ENCODE measurements at regions not wholly inside any gene's neighbourhood (a gene's known extent, or its start where the extent isn't known, plus 50 kb on each side); places are given as distances from the start of the nearest gene placed in this dataset.

DNA sequence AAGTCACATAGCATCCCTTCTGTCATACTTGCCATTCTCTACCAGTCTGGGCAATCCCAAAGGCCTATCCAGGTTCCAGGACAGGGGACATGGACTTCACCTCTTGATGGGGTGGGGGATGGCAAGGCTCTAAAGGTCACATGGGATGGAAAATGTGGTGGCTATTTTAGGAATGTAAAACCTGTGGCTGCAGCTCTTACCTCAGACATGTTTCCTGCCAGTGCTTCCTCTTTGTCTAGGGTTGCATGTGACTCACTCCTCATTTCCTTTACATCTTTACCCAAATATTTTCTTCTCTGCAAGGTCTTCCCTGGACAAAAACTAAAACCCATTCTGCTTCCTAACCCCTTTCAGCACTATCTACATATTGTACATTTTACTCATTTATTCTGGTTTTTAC lies 135.7 kb downstream of the BTBD3 start:
- intact Hi-C loops (cut with micrococcal nuclease) (loop anchor here (1.0 to 10.0 kb wide), 7 partner anchors 38 to 1976 kb away; partner anchors contain the start of gene JAG1), dilution Hi-C loops (cut with MboI; ENCODE audit: extremely low pct_ligation_motif_present, low sequenced_read_pairs) (no loop called here)
- no peaks in the 10 kb centered on the region for H3K36me3 ChIP-seq (ENCODE audit: control insufficient read depth in 2 of 2, extremely low read depth in 1 of 2, insufficient read depth in 2 of 2, low read length in 2 of 2)
- H2AFZ ChIP-seq (ENCODE audit: low read depth, low read length), result no peak overlapping the region
- peaks cover 34% of the 10 kb centered on the region for H3K4me1 ChIP-seq (ENCODE audit: control insufficient read depth, extremely low read depth, insufficient read depth, low read length)
- no peaks in the 10 kb centered on the region for H3K9me3 ChIP-seq (replicated peaks; ENCODE audit: control insufficient read depth, insufficient read depth, low read length)
- peak overlapping the region; percentile 30 for H3K9ac ChIP-seq (replicated peaks; ENCODE audit: extremely low read depth, insufficient read depth, low read length)
- no peaks in the 10 kb centered on the region for H3K9me1 ChIP-seq (replicated peaks; ENCODE audit: control insufficient read depth, extremely low read depth, insufficient read depth, low read length)
- TF ChIP-seq GATA2 (IDR thresholded peaks at IDR 0.05; ENCODE audit: insufficient read depth, insufficient read length, low read depth, low read length) (no peak), FOS (IDR thresholded peaks at IDR 0.05; ENCODE audit: borderline replicate concordance, insufficient read depth, low read length) (peak; percentile 81), JUN (IDR thresholded peaks at IDR 0.05; ENCODE audit: borderline replicate concordance, insufficient read depth, insufficient read length, low read depth) (peak; percentile 99), POLR2AphosphoS5 (IDR thresholded peaks at IDR 0.05; ENCODE audit: insufficient read depth, low read depth, low read length) (peak; percentile 80)
- TF ChIP-seq, protein P1, sequence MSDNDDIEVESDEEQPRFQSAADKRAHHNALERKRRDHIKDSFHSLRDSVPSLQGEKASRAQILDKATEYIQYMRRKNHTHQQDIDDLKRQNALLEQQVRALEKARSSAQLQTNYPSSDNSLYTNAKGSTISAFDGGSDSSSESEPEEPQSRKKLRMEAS (IDR thresholded peaks at IDR 0.05; ENCODE audit: insufficient read depth, insufficient read length), result peak; percentile 53
- no peaks in the 10 kb centered on the region for H3K79me2 ChIP-seq (ENCODE audit: control insufficient read depth, insufficient read depth, low read length)
- peak; percentile 90 for DNase-seq (ENCODE audit: low read depth, low spot score)
- no peaks in the 10 kb centered on the region for H3K27me3 ChIP-seq (ENCODE audit: control insufficient read depth in 2 of 2, insufficient read depth in 2 of 2, low read length in 2 of 2)
- no TSS peak for BruUV-seq (replicated peaks)
- peak; percentile 99 for FAIRE-seq
- peak overlapping the region; percentile 59 for H3K4me2 ChIP-seq (ENCODE audit: insufficient read depth, low read length)
- ChIA-PET POLR2A (no interaction called here), CTCF (interaction anchor here (1.3 kb wide), 1 partner anchor 41 kb away, joined by 6 read pairs; no protein-coding TSS in a partner anchor)
- no peaks in the 10 kb centered on the region for H4K20me1 ChIP-seq (replicated peaks; ENCODE audit: control insufficient read depth, extremely low read depth, insufficient read depth, low read length)
- H3K4me3 ChIP-seq (replicated peaks in 1 of 3; ENCODE audit: insufficient read depth in 1 of 3, low read depth in 1 of 3, low read length in 3 of 3), result no peak overlapping the region
- peak overlapping the region; percentile 90 for H3K27ac ChIP-seq (ENCODE audit: insufficient read depth, low read depth, low read length)

DNA sequence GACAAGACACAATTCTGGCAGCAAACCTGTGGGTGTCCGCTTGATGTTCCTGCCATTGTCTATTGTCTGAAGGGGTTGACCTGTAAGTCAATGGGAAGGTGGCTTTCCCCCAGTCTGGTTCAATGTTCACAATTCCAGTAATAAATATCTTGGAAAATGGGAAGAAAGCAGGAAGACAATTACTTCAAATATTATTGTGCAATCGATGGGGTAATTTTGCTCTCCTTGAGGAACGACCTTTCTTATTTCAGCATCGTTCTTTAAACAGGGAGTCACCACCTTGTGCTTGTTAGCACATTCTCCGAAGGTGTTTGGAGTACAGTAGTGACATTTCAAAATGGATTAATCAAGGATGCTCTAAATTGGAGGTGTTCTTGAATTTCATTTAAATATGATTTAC lies 136.9 kb downstream of the BTBD3 start:
- Histone ChIP-seq H3K9me1 (replicated peaks; ENCODE audit: control insufficient read depth, extremely low read depth, insufficient read depth, low read length) (no peaks in the 10 kb centered on the region), H4K20me1 (replicated peaks; ENCODE audit: control insufficient read depth, extremely low read depth, insufficient read depth, low read length) (no peaks in the 10 kb centered on the region), H3K4me2 (ENCODE audit: insufficient read depth, low read length) (no peak overlapping the region), H3K27me3 (ENCODE audit: control insufficient read depth in 2 of 2, insufficient read depth in 2 of 2, low read length in 2 of 2) (no peaks in the 10 kb centered on the region), H3K4me1 (ENCODE audit: control insufficient read depth, extremely low read depth, insufficient read depth, low read length) (peaks cover 34% of the 10 kb centered on the region), H2AFZ (ENCODE audit: low read depth, low read length) (no peak overlapping the region), H3K9ac (replicated peaks; ENCODE audit: extremely low read depth, insufficient read depth, low read length) (no peak overlapping the region), H3K79me2 (ENCODE audit: control insufficient read depth, insufficient read depth, low read length) (no peaks in the 10 kb centered on the region), H3K4me3 (replicated peaks in 1 of 3; ENCODE audit: insufficient read depth in 1 of 3, low read depth in 1 of 3, low read length in 3 of 3) (no peak overlapping the region), H3K36me3 (ENCODE audit: control insufficient read depth in 2 of 2, extremely low read depth in 1 of 2, insufficient read depth in 2 of 2, low read length in 2 of 2) (no peaks in the 10 kb centered on the region), H3K9me3 (replicated peaks; ENCODE audit: control insufficient read depth, insufficient read depth, low read length) (no peaks in the 10 kb centered on the region), H3K27ac (ENCODE audit: insufficient read depth, low read depth, low read length) (peak overlapping the region; percentile 90)
- dilution Hi-C loops (cut with MboI; ENCODE audit: extremely low pct_ligation_motif_present, low sequenced_read_pairs), result no loop called here
- ChIA-PET POLR2A (no interaction called here), CTCF (interaction anchor here (1.5 kb wide), 1 partner anchor 42 kb away, joined by 4 read pairs; no protein-coding TSS in a partner anchor)
- TF ChIP-seq GATA2 (IDR thresholded peaks at IDR 0.05; ENCODE audit: insufficient read depth, insufficient read length, low read depth, low read length), result no peak
- no peak for TF ChIP-seq JUN (IDR thresholded peaks at IDR 0.05; ENCODE audit: borderline replicate concordance, insufficient read depth, insufficient read length, low read depth)
- no peak for TF ChIP-seq FOS (IDR thresholded peaks at IDR 0.05; ENCODE audit: borderline replicate concordance, insufficient read depth, low read length)
- TF ChIP-seq MYC (IDR thresholded peaks at IDR 0.05; ENCODE audit: low read depth, low read length), result no peak
- no peak for TF ChIP-seq POLR2A (IDR thresholded peaks at IDR 0.05; ENCODE audit: low read depth, low read length)
- TF ChIP-seq CTCF (IDR thresholded peaks at IDR 0.05; ENCODE audit: extremely low read depth in 1 of 2, insufficient read depth in 1 of 2, low read depth in 1 of 2, low read length in 2 of 2), result no peak
- TF ChIP-seq POLR2AphosphoS5 (IDR thresholded peaks at IDR 0.05; ENCODE audit: insufficient read depth, low read depth, low read length), result no peak
- TF ChIP-seq EZH2 (IDR thresholded peaks at IDR 0.05; ENCODE audit: borderline replicate concordance, low read depth, low read length, severe bottlenecking), result no peak
- TF ChIP-seq, protein P1 (IDR thresholded peaks at IDR 0.05; ENCODE audit: insufficient read depth, insufficient read length), result no peak
- BruUV-seq (replicated peaks), result no TSS peak
- FAIRE-seq, result no peak
- peak; percentile 8 for DNase-seq (ENCODE audit: low read depth, low spot score)
- intact Hi-C loops (cut with micrococcal nuclease), result loop anchor here (5.0 to 10.0 kb wide), 3 partner anchors 600 to 1977 kb away; partner anchors contain the start of gene JAG1
